Activated CD4-positive, alpha-beta memory T cell treated with anti-CD3 and anti-CD28 coated beads for 36 hours (primary cell): ENCODE measurements at regions not wholly inside any gene's neighbourhood (a gene's known extent, or its start where the extent isn't known, plus 50 kb on each side); places are given as distances from the start of the nearest gene placed in this dataset.

Source experiments
- CTCF ChIA-PET: fragments of 350-600 bp; sonication (Branson Sonifier 250); formaldehyde crosslinking; loops from one replicate; lab custom pipeline; 2021; ENCODE audit warnings: antibody characterized with exemption, inconsistent platforms; lab: Charles Lee
- POLR2A ChIA-PET: fragments of 350-600 bp; sonication (Branson Sonifier 250); formaldehyde crosslinking; loops from one replicate; lab custom pipeline; 2021; ENCODE audit warnings: antibody characterized with exemption; lab: Charles Lee
- DNase-seq: peaks from one replicate; pipeline ENCODE4 v3.0.0-alpha.2; 2020
- H3K27ac Mint-ChIP-seq: one replicate; pipeline ENCODE4 v1.8.0; 2021; ENCODE audit warnings: mixed read lengths
- H3K27me3 Mint-ChIP-seq: one replicate; pipeline ENCODE4 v1.8.0; 2021; ENCODE audit warnings: mixed read lengths
- H3K36me3 Mint-ChIP-seq: one replicate; pipeline ENCODE4 v1.8.0; 2021; ENCODE audit warnings: mixed read lengths
- H3K4me1 Mint-ChIP-seq: one replicate; pipeline ENCODE4 v1.8.0; 2021; ENCODE audit warnings: low read depth, mixed read lengths
- H3K4me3 Mint-ChIP-seq: one replicate; pipeline ENCODE4 v1.8.0; 2021; ENCODE audit warnings: mild to moderate bottlenecking, mixed read lengths
- H3K9me3 Mint-ChIP-seq: one replicate; pipeline ENCODE4 v1.8.0; 2021; ENCODE audit warnings: mixed read lengths
- intact Hi-C: fragments of 100-400 bp; cut with micrococcal nuclease; formaldehyde crosslinking; loops from one replicate; pipeline ENCODE4 v1.15.1; 2023

DNA sequence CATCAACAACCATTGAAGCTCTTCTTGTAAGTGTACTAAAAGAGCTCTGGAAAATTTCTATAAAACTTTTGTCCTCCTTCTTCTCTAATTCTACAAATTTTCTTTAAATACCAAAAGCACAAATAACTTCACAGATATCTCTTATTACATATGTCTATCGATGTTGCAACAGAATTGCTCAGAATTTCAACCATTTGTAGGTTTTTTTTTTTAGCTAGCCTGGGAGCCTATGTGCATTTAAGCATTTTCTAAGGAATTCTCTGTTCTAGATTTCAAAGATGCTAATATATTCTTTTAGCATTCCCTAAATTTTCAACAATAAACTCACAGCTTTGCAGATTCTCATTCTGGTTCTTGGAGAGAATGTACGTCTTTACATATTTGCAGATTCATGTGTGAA lies 774.3 kb upstream of the NR2F2 start:
- peaks cover 6% of the 10 kb centered on the region for H3K27me3 Mint-ChIP-seq
- ChIA-PET POLR2A (no interaction called here), CTCF (interaction anchor here (0.5 to 0.7 kb wide), 3 partner anchors 12 to 1000 kb away, joined by 3 read pairs; no protein-coding TSS in a partner anchor)
- H3K4me3 Mint-ChIP-seq: no peak overlapping the region
- intact Hi-C loops: no loop called here
- no peaks in the 10 kb centered on the region for H3K36me3 Mint-ChIP-seq
- no peaks in the 10 kb centered on the region for H3K4me1 Mint-ChIP-seq
- H3K9me3 Mint-ChIP-seq: no peaks in the 10 kb centered on the region
- H3K27ac Mint-ChIP-seq: no peak overlapping the region
- DNase-seq: no peak

DNA sequence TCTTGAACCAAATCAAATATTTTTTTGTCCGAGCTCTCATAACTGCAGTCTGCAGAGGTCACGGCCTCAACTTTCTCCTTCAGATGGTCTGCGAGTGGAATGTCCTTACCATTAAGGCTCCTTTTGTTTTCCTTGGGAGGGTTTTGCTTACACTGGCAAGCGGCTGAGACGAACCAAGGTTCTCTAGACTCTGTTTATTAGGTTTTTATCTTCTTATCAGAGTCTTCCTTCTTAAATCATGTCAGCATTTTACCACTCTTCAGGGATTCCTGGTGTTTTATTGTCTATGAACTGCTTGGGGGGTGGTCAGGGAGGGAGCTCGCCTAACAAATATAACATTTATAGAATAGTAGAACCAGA lies 773.7 kb upstream of the NR2F2 start:
- Mint-ChIP-seq H3K4me1 (no peaks in the 10 kb centered on the region), H3K9me3 (no peaks in the 10 kb centered on the region), H3K36me3 (no peaks in the 10 kb centered on the region), H3K27me3 (peaks cover 6% of the 10 kb centered on the region), H3K27ac (no peak overlapping the region), H3K4me3 (no peak overlapping the region)
- intact Hi-C loops: no loop called here
- DNase-seq: no peak
- POLR2A ChIA-PET: no interaction called here
- CTCF ChIA-PET: interaction anchor here (0.6 kb wide), 1 partner anchor 999 kb away, joined by 3 read pairs; no protein-coding TSS in a partner anchor

GRCh38 chr15:95557226-95558046 lies 773.1 kb upstream of the NR2F2 start:
- DNase-seq: no peak
- intact Hi-C loops: no loop called here
- POLR2A ChIA-PET: no interaction called here
- no peak overlapping the region for H3K4me3 Mint-ChIP-seq
- H3K27me3 Mint-ChIP-seq: peaks cover 6% of the 10 kb centered on the region
- H3K4me1 Mint-ChIP-seq: no peaks in the 10 kb centered on the region
- no peaks in the 10 kb centered on the region for H3K9me3 Mint-ChIP-seq
- H3K27ac Mint-ChIP-seq: no peak overlapping the region
- H3K36me3 Mint-ChIP-seq: no peaks in the 10 kb centered on the region
- CTCF ChIA-PET: no interaction called here

GRCh38 chr15:95558131-95558530 lies 772.4 kb upstream of the NR2F2 start:
- Mint-ChIP-seq H3K9me3 (no peaks in the 10 kb centered on the region), H3K4me3 (no peak overlapping the region), H3K27ac (no peak overlapping the region), H3K4me1 (no peaks in the 10 kb centered on the region), H3K36me3 (no peaks in the 10 kb centered on the region), H3K27me3 (peaks cover 6% of the 10 kb centered on the region)
- intact Hi-C loops: no loop called here
- POLR2A ChIA-PET: no interaction called here
- CTCF ChIA-PET: no interaction called here
- DNase-seq: no peak

- no peaks in the 10 kb centered on the region for H3K9me3 Mint-ChIP-seq
- H3K36me3 Mint-ChIP-seq: no peaks in the 10 kb centered on the region
- POLR2A ChIA-PET: no interaction called here
- intact Hi-C loops: no loop called here
- no peak overlapping the region for H3K4me3 Mint-ChIP-seq
- H3K27ac Mint-ChIP-seq: no peak overlapping the region
- CTCF ChIA-PET: no interaction called here
- peaks cover 6% of the 10 kb centered on the region for H3K27me3 Mint-ChIP-seq
- DNase-seq: no peak
- H3K4me1 Mint-ChIP-seq: no peaks in the 10 kb centered on the region
Measured at GRCh38 chr15:95558916-95559315, 771.6 kb upstream of the NR2F2 start.

GRCh38 chr15:95559875-95560394 lies 770.6 kb upstream of the NR2F2 start:
- H3K4me1 Mint-ChIP-seq: no peaks in the 10 kb centered on the region
- H3K9me3 Mint-ChIP-seq: no peaks in the 10 kb centered on the region
- no peaks in the 10 kb centered on the region for H3K36me3 Mint-ChIP-seq
- intact Hi-C loops: no loop called here
- peaks cover 6% of the 10 kb centered on the region for H3K27me3 Mint-ChIP-seq
- DNase-seq: no peak
- ChIA-PET POLR2A (no interaction called here), CTCF (no interaction called here)
- no peak overlapping the region for H3K4me3 Mint-ChIP-seq
- no peak overlapping the region for H3K27ac Mint-ChIP-seq

- H3K9me3 Mint-ChIP-seq: no peaks in the 10 kb centered on the region
- H3K27ac Mint-ChIP-seq: no peak overlapping the region
- CTCF ChIA-PET: no interaction called here
- H3K4me3 Mint-ChIP-seq: no peak overlapping the region
- intact Hi-C loops: no loop called here
- POLR2A ChIA-PET: no interaction called here
- no peaks in the 10 kb centered on the region for H3K36me3 Mint-ChIP-seq
- no peaks in the 10 kb centered on the region for H3K4me1 Mint-ChIP-seq
- peaks cover 6% of the 10 kb centered on the region for H3K27me3 Mint-ChIP-seq
- DNase-seq: no peak
Measured at GRCh38 chr15:95561463-95561862, 769.0 kb upstream of the NR2F2 start.

DNA sequence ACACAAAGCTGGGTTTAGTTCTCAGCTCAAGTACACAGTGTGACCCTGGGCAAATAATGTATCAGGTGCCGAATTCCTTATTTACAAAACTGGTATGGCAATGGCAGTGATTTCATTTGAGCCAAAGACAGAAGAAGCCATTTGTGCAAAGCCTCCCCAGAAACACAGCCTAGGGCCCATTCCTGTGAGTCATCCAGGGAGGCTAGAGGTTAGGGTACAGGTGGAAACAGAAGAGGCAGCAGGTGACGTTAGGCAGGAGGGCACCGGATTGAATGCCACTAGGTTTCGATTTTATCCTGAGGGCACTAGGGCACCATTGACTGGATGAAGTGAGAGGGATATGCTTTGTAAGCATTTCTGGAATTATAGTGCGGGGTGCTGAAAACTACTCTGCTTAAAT lies 766.9 kb upstream of the NR2F2 start:
- ChIA-PET POLR2A (no interaction called here), CTCF (no interaction called here)
- no peak for DNase-seq
- intact Hi-C loops: no loop called here
- no peaks in the 10 kb centered on the region for H3K4me1 Mint-ChIP-seq
- H3K36me3 Mint-ChIP-seq: no peaks in the 10 kb centered on the region
- H3K9me3 Mint-ChIP-seq: no peaks in the 10 kb centered on the region
- H3K4me3 Mint-ChIP-seq: no peak overlapping the region
- H3K27ac Mint-ChIP-seq: no peak overlapping the region
- peaks cover 2% of the 10 kb centered on the region for H3K27me3 Mint-ChIP-seq

DNA sequence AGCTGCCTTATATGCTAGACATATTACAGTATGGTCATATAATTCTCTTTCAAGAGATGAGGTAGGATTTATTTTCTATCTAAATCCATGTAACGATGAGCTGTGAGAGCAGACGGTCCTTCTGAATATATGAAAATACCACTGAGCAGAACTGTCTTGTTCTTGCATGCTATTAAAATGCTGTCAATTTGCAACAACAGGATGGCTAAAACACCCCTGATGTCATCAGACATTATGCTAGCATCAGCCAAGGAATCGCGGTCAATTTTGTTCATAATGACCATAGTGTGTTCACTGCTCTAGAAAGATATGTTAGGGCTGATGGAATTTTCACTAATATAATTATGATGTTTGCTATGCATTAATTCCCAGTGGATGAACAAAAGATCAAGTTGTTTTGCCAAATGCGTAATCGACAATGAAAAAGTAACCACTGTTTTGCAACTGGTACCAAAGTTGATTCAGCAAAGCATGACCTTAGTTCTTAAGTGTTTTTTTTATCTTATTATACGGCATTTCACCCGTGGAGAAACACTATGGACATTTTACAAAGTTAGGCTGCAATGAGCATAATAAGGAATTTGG lies 765.4 kb upstream of the NR2F2 start:
- no peaks in the 10 kb centered on the region for H3K9me3 Mint-ChIP-seq
- H3K27me3 Mint-ChIP-seq: no peaks in the 10 kb centered on the region
- H3K4me1 Mint-ChIP-seq: no peaks in the 10 kb centered on the region
- no peaks in the 10 kb centered on the region for H3K36me3 Mint-ChIP-seq
- no peak overlapping the region for H3K27ac Mint-ChIP-seq
- no peak for DNase-seq
- intact Hi-C loops: no loop called here
- no peak overlapping the region for H3K4me3 Mint-ChIP-seq
- POLR2A ChIA-PET: no interaction called here
- CTCF ChIA-PET: no interaction called here

- Mint-ChIP-seq H3K9me3 (peaks cover 2% of the 10 kb centered on the region), H3K4me1 (no peaks in the 10 kb centered on the region), H3K27ac (no peak overlapping the region), H3K36me3 (no peaks in the 10 kb centered on the region), H3K27me3 (no peaks in the 10 kb centered on the region), H3K4me3 (no peak overlapping the region)
- DNase-seq: no peak
- ChIA-PET POLR2A (no interaction called here), CTCF (no interaction called here)
- intact Hi-C loops: no loop called here
Measured at GRCh38 chr15:95565690-95566089, 764.8 kb upstream of the NR2F2 start.

DNA sequence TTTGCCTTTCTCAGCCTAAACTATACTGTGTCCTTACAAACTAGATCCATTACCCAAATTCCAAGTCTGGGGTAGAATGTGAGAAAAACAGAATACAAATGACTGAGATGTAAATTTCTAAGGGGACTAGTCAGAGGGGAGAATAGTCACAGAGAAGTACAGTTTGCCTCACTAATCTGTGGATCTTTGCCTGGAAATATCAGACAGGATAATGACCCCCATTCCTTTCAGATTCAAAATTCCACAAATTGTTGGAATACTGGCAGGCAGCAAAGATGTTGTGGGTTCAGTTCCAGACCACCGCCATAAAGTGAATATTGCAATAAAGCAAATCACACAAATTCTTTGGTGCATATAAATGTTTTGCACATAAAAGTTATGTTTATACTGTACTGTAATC lies 762.8 kb upstream of the NR2F2 start:
- Mint-ChIP-seq H3K4me3 (no peak overlapping the region), H3K27me3 (no peaks in the 10 kb centered on the region), H3K4me1 (no peaks in the 10 kb centered on the region), H3K36me3 (peaks cover 1% of the 10 kb centered on the region), H3K9me3 (peaks cover 13% of the 10 kb centered on the region), H3K27ac (no peak overlapping the region)
- intact Hi-C loops: no loop called here
- no peak for DNase-seq
- ChIA-PET CTCF (no interaction called here), POLR2A (interaction anchor here (0.6 kb wide), 1 partner anchor 689 kb away, joined by 3 read pairs; no protein-coding TSS in a partner anchor)

- no peak overlapping the region for H3K4me3 Mint-ChIP-seq
- H3K36me3 Mint-ChIP-seq: peaks cover 1% of the 10 kb centered on the region
- no peak for DNase-seq
- H3K27ac Mint-ChIP-seq: no peak overlapping the region
- no peaks in the 10 kb centered on the region for H3K4me1 Mint-ChIP-seq
- CTCF ChIA-PET: no interaction called here
- POLR2A ChIA-PET: no interaction called here
- H3K9me3 Mint-ChIP-seq: peaks cover 14% of the 10 kb centered on the region
- H3K27me3 Mint-ChIP-seq: no peaks in the 10 kb centered on the region
- intact Hi-C loops: no loop called here
Measured at GRCh38 chr15:95574053-95574452, 756.4 kb upstream of the NR2F2 start.

GRCh38 chr15:95577927-95578326 lies 752.6 kb upstream of the NR2F2 start:
- DNase-seq: no peak
- intact Hi-C loops: no loop called here
- CTCF ChIA-PET: no interaction called here
- H3K36me3 Mint-ChIP-seq: no peaks in the 10 kb centered on the region
- no peaks in the 10 kb centered on the region for H3K9me3 Mint-ChIP-seq
- no peak overlapping the region for H3K4me3 Mint-ChIP-seq
- POLR2A ChIA-PET: no interaction called here
- no peaks in the 10 kb centered on the region for H3K27me3 Mint-ChIP-seq
- H3K4me1 Mint-ChIP-seq: no peaks in the 10 kb centered on the region
- no peak overlapping the region for H3K27ac Mint-ChIP-seq
